GM23248 (cell line): ENCODE measurements at regions not wholly inside any gene's neighbourhood (a gene's known extent, or its start where the extent isn't known, plus 50 kb on each side); places are given as distances from the start of the nearest gene placed in this dataset.

Experiments
- EZH2 ChIP-seq: fragments of 200-600 bp; sonication (generic); IDR thresholded peaks from 2 replicates; pipeline ENCODE4 v1.6.1; 2018; ENCODE audit warnings: antibody characterized with exemption, mild to moderate bottlenecking; ENCODE audit not compliant: insufficient read depth, poor library complexity, severe bottlenecking
- EZH2phosphoT487 ChIP-seq: fragments of 200-600 bp; sonication (generic); IDR thresholded peaks from 2 replicates; pipeline ENCODE4 v1.6.1; 2018; ENCODE audit warnings: antibody characterized with exemption, moderate library complexity, mild to moderate bottlenecking, low read depth; ENCODE audit not compliant: insufficient read depth

GRCh38 chr16:64780445-64780844 lies 341.4 kb downstream of the CDH11 start:
- TF ChIP-seq EZH2 (no peak), EZH2phosphoT487 (no peak)
